8988T (cell line): ENCODE measurements at regions not wholly inside any gene's neighbourhood (a gene's known extent, or its start where the extent isn't known, plus 50 kb on each side); places are given as distances from the start of the nearest gene placed in this dataset.

Source experiments
- DNase-seq: peaks from one replicate; pipeline ENCODE4 v3.0.0; 2011

- DNase-seq = no peak
Measured at GRCh38 chr13:109976206-109976997, 190.0 kb upstream of the IRS2 start.

- no peak for DNase-seq
Measured at GRCh38 chr13:109974354-109974753, 188.0 kb upstream of the IRS2 start.

DNA sequence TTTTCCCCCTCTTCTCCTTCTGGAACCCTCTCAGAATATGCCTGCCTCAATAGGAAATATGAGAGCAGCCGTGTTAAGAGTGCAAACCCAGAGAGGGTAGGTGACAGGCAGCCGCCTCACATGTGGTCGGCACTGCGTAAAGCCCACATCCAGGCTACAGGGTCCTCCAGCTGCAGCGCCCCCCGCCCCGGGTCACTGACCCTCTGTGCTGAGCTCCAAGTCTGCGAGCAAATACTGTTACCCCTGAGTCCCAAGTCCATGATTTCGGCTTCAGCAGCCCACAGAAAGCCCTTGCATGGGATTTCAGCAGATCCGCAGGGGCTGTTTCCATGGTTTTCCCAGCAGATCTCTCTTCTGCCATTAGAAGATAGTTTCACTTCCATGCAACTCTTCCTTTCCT lies 186.9 kb upstream of the IRS2 start:
- DNase-seq = no peak

- no peak for DNase-seq
Measured at GRCh38 chr13:109971456-109972090, 185.2 kb upstream of the IRS2 start.

GRCh38 chr13:109971006-109971405 lies 184.6 kb upstream of the IRS2 start:
- DNase-seq = no peak

GRCh38 chr13:109968876-109969577 lies 182.6 kb upstream of the IRS2 start:
- DNase-seq = no peak

GRCh38 chr13:109963960-109964563 lies 177.7 kb upstream of the IRS2 start:
- no peak for DNase-seq

DNA sequence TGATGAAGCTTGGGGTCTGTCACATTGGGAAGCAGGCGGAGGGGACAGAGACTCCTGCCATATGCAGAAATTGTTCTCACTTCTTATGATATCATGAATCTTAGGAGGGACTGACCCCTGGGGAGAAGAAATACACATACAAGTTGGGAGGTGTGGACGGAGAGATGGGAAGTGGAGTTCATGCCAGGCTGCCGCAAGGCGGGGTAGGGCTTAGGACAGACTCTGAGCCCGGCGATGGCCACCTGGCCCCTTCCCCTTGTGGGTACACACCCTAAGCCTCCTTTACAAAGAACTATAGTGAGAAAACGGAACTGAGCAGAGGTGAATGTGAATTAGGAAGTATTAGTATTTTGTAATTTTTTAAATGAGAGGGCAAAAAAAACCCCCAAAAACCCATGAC lies 177.0 kb upstream of the IRS2 start:
- DNase-seq = no peak

GRCh38 chr13:109959903-109960302 lies 173.5 kb upstream of the IRS2 start:
- no peak for DNase-seq

GRCh38 chr13:109957875-109958274 lies 171.5 kb upstream of the IRS2 start:
- no peak for DNase-seq

- DNase-seq = no peak
Measured at GRCh38 chr13:109955598-109955997, 169.2 kb upstream of the IRS2 start.

DNA sequence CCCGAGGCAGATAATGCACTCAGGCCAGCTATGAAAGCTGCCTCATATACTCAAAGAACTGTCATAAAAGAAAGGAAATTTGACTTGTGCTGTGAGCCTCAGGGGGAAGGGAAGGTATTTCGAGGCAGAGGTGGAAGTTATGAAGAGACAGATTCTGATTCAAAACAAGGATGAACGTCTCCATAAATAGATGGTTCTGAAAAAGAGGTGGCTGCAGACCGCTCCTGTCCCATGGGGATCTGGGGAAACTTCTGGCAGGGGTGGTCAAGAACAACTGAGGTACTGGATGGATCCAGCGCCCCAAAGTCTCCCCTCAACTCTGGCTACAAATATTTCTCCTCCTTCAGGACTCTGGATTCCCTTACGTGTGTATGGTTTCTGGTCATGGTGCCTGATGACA lies 168.1 kb upstream of the IRS2 start:
- DNase-seq = no peak

- no peak for DNase-seq
Measured at GRCh38 chr13:109951491-109951890, 165.1 kb upstream of the IRS2 start.

- DNase-seq = no peak
Measured at GRCh38 chr13:109949397-109949796, 163.0 kb upstream of the IRS2 start.

- DNase-seq = no peak
Measured at GRCh38 chr13:109947006-109947405, 160.6 kb upstream of the IRS2 start.

DNA sequence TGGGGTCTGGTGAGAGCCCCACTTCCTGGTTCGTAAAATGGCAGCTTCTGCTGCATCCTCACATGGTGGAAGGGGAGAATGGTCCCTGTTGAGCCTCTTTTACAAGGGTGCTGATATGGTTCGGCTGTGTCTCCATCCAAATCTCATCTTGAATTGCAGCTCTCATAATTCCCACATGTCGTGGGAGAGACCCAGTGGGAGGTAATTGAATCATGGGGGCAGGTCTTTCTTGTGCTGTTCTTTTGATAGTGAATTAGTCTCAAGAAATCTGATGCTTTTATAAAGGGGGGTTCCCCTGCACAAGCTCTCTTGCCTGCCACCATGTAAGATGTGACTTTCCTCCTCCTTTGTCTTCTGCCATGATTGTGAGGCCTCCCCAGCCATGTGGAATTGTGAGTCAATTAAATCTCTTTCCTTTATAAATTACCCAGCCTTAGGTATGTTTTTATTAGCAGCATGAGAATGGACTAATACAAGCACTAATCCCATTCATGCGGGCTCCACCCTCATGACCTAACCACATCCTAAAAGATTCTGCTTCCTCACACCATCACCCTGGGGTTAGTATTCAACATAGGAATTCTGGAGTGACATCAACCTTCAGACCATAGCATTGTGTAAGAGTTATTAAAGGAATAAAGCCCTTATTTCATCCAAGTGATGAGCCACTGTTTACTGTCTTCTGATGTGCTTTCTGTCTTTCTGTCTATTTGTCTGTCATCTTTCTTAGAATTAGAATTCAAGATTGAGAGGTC lies 159.0 kb upstream of the IRS2 start:
- no peak for DNase-seq

GRCh38 chr13:109941951-109942350 lies 155.6 kb upstream of the IRS2 start:
- no peak for DNase-seq

DNA sequence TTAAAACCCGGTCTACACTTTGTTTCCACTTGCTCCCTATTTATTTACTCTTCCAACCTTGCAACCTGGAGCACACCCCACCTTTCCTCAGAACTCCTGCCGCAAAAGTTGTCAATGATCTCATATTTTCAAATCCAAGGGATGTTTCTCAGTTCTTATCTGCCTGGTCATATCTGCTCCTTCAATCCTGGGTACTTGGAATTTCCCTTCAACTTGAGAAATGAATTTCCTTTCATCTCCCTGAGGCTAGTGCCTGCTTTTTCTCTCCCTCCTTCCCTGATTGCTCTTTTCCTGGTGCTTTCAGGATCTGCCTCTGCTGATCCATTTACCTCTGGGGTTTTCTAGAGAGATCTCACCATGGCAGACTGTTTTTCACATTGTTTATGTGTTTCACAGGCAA lies 154.8 kb upstream of the IRS2 start:
- DNase-seq = no peak

DNA sequence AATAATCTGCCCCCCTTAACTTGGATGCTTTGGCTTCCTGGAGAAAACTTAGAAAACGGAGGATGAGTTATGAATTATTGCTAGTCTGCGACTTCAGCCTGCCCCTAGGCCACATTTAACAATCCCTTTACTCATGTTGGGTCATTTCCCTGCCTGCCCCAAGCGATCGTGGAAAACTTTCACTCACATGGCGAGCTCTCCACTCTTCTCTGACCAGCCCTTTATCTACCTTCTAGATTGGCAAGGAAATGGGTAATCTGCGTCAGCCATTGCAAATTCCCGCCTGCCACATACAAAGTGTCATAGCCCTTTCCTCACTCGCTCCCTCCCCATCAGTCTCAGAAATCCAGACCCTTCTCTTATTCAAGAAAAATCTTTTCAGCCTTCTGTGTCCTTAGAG lies 154.3 kb upstream of the IRS2 start:
- no peak for DNase-seq

DNA sequence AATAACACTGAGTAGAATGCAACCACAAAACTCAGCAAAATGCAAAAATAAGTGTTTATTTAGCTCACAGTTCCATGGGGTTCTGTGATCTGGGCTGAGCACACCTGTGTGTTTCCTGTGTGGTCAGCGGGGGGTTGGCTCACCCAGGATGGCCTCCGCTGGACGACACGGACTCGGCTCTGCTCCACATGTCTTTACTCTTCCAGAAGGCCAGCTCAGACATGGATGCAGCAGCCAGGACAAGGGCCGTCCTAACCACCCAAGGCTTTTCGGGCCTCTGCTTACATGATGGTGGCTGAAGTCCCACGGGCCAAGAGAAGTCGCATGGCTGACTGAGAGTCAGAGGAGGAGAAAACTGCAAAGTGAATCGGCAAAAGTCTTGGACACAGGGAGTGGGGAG lies 153.5 kb upstream of the IRS2 start:
- DNase-seq = no peak

- no peak for DNase-seq
Measured at GRCh38 chr13:109939180-109939579, 152.8 kb upstream of the IRS2 start.

GRCh38 chr13:109938255-109938936 lies 152.0 kb upstream of the IRS2 start:
- DNase-seq = no peak
